ENCODE measurements at regions not wholly inside any gene's neighbourhood (a gene's known extent, or its start where the extent isn't known, plus 50 kb on each side); places are given as distances from the start of the nearest gene placed in this dataset.

GRCh38 chr2:180190851-180191250, 183.8 kb upstream of the CWC22 start:
- H3K4me1 Mint-ChIP-seq (ENCODE audit: unreplicated experiment) = no peaks in the 10 kb centered on the region
- H3K27me3 Mint-ChIP-seq (ENCODE audit: unreplicated experiment) = no peaks in the 10 kb centered on the region
- no peak for TF ChIP-seq CTCF (IDR thresholded peaks at IDR 0.05)
- H3K9me3 Mint-ChIP-seq (ENCODE audit: unreplicated experiment) = no peaks in the 10 kb centered on the region
- no peak overlapping the region for H3K4me3 Mint-ChIP-seq (ENCODE audit: unreplicated experiment)
- no peak for DNase-seq (ENCODE audit: extremely low spot score, unreplicated experiment)
- H3K27ac Mint-ChIP-seq (ENCODE audit: unreplicated experiment) = no peak overlapping the region
- no peaks in the 10 kb centered on the region for H3K36me3 Mint-ChIP-seq (ENCODE audit: unreplicated experiment)

- no peaks in the 10 kb centered on the region for H3K9me3 Mint-ChIP-seq (ENCODE audit: unreplicated experiment)
- no peak overlapping the region for H3K27ac Mint-ChIP-seq (ENCODE audit: unreplicated experiment)
- DNase-seq (ENCODE audit: extremely low spot score, unreplicated experiment) = no peak
- H3K36me3 Mint-ChIP-seq (ENCODE audit: unreplicated experiment) = no peaks in the 10 kb centered on the region
- no peak for TF ChIP-seq CTCF (IDR thresholded peaks at IDR 0.05)
- no peak overlapping the region for H3K4me3 Mint-ChIP-seq (ENCODE audit: unreplicated experiment)
- H3K27me3 Mint-ChIP-seq (ENCODE audit: unreplicated experiment) = no peaks in the 10 kb centered on the region
- no peaks in the 10 kb centered on the region for H3K4me1 Mint-ChIP-seq (ENCODE audit: unreplicated experiment)
Measured at GRCh38 chr2:180187611-180188010, 180.5 kb upstream of the CWC22 start.

- no peak for TF ChIP-seq CTCF (IDR thresholded peaks at IDR 0.05)
- no peak for DNase-seq (ENCODE audit: extremely low spot score, unreplicated experiment)
- Mint-ChIP-seq H3K36me3 (ENCODE audit: unreplicated experiment) (no peaks in the 10 kb centered on the region), H3K4me3 (ENCODE audit: unreplicated experiment) (no peak overlapping the region), H3K9me3 (ENCODE audit: unreplicated experiment) (no peaks in the 10 kb centered on the region), H3K27me3 (ENCODE audit: unreplicated experiment) (no peaks in the 10 kb centered on the region), H3K27ac (ENCODE audit: unreplicated experiment) (no peak overlapping the region), H3K4me1 (ENCODE audit: unreplicated experiment) (no peaks in the 10 kb centered on the region)
Measured at GRCh38 chr2:180184506-180184905, 177.4 kb upstream of the CWC22 start.

GRCh38 chr2:180180511-180180910, 173.4 kb upstream of the CWC22 start:
- TF ChIP-seq CTCF (IDR thresholded peaks at IDR 0.05) = no peak
- Mint-ChIP-seq H3K36me3 (ENCODE audit: unreplicated experiment) (no peaks in the 10 kb centered on the region), H3K27me3 (ENCODE audit: unreplicated experiment) (no peaks in the 10 kb centered on the region), H3K4me1 (ENCODE audit: unreplicated experiment) (no peaks in the 10 kb centered on the region), H3K27ac (ENCODE audit: unreplicated experiment) (no peak overlapping the region), H3K9me3 (ENCODE audit: unreplicated experiment) (no peaks in the 10 kb centered on the region), H3K4me3 (ENCODE audit: unreplicated experiment) (no peak overlapping the region)
- no peak for DNase-seq (ENCODE audit: extremely low spot score, unreplicated experiment)

GRCh38 chr2:180177534-180177933, 170.4 kb upstream of the CWC22 start:
- Mint-ChIP-seq H3K4me3 (ENCODE audit: unreplicated experiment) (no peak overlapping the region), H3K4me1 (ENCODE audit: unreplicated experiment) (no peaks in the 10 kb centered on the region), H3K27me3 (ENCODE audit: unreplicated experiment) (no peaks in the 10 kb centered on the region), H3K36me3 (ENCODE audit: unreplicated experiment) (no peaks in the 10 kb centered on the region), H3K9me3 (ENCODE audit: unreplicated experiment) (peaks cover 4% of the 10 kb centered on the region), H3K27ac (ENCODE audit: unreplicated experiment) (no peak overlapping the region)
- TF ChIP-seq CTCF (IDR thresholded peaks at IDR 0.05) = no peak
- DNase-seq (ENCODE audit: extremely low spot score, unreplicated experiment) = no peak

All from osteocyte (in vitro differentiated cells).